ENCODE measurements at regions not wholly inside any gene's neighbourhood (a gene's known extent, or its start where the extent isn't known, plus 50 kb on each side); places are given as distances from the start of the nearest gene placed in this dataset.

DNA sequence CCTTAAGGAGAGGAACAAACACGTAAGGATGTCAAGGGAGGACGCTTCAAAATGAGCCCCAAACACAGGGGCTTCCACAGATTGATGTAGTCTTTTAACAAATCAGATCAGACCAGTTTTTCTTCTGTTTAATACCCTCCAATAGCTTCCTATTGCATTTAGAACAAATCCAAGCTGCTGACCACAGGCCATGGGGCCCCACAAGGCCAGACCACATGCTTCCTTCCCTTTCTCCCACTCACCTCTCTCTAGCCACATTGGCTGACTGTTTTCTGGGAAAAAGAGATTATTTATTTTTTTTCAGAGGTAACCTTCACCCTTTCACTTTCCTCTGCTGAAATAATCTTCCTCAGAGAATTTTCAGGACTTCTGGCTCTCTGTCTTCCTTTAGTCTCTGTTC is 380.6 kb downstream of the SIPA1L2 start:
- ATAC-seq (no peak), DNase-seq (no peak)
- intact Hi-C loops (cut with DNase I) = no loop called here
- WGBS, 2 donors = 88 to 97% methylated on average over 2 of the region's 2 CpGs
- Histone ChIP-seq H3K36me3 (no peaks in the 10 kb centered on the region), H3K9me3 (no peaks in the 10 kb centered on the region), H3K27me3 (peaks cover 0 to 16% (median 0%) of the 10 kb centered on the region in 7 donors), H3K4me3 (no peak overlapping the region), H3K4me1 (peaks cover 0 to 9% (median 0%) of the 10 kb centered on the region in 9 donors), H3K27ac (no peak overlapping the region)
- TF ChIP-seq, protein P1, sequence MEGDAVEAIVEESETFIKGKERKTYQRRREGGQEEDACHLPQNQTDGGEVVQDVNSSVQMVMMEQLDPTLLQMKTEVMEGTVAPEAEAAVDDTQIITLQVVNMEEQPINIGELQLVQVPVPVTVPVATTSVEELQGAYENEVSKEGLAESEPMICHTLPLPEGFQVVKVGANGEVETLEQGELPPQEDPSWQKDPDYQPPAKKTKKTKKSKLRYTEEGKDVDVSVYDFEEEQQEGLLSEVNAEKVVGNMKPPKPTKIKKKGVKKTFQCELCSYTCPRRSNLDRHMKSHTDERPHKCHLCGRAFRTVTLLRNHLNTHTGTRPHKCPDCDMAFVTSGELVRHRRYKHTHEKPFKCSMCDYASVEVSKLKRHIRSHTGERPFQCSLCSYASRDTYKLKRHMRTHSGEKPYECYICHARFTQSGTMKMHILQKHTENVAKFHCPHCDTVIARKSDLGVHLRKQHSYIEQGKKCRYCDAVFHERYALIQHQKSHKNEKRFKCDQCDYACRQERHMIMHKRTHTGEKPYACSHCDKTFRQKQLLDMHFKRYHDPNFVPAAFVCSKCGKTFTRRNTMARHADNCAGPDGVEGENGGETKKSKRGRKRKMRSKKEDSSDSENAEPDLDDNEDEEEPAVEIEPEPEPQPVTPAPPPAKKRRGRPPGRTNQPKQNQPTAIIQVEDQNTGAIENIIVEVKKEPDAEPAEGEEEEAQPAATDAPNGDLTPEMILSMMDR (IDR thresholded peaks at IDR 0.05) = no peak

DNA sequence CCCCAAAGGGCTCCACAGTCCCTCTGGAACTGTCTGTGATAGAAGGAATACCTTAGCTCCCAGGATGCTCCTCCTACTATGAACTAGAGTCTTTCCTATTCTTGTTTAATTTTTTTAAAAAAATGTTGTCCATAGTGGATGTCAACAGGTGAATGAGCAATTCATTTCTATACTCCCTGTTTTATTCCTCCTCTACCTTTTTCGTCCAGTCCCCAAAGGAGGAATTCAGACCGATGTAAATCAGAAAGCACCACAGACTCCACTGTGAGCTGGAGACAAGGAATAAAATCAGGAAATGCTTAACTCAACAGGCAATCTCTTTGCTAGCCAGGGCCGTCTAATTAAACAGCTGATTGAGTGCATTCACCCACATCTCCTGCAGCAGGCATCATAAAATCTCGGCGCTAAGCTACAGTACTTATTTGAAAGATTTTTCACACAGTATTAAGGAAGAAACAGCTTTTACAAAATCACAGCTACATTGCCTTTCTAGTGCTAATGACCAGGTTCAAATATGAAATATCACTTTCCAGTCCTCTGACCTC is 381.6 kb downstream of the SIPA1L2 start:
- intact Hi-C loops (cut with DNase I) = no loop called here
- Histone ChIP-seq H3K4me3 (no peak overlapping the region), H3K27me3 (peaks cover 0 to 16% (median 0%) of the 10 kb centered on the region in 7 donors), H3K36me3 (no peaks in the 10 kb centered on the region), H3K27ac (no peak overlapping the region), H3K9me3 (no peaks in the 10 kb centered on the region), H3K4me1 (peaks cover 0 to 9% (median 0%) of the 10 kb centered on the region in 9 donors)
- no peak for DNase-seq
- TF ChIP-seq, protein P1 (IDR thresholded peaks at IDR 0.05) = no peak
- ATAC-seq = no peak
- WGBS, 2 donors = 76 to 83% methylated on average over 5 of the region's 5 CpGs

DNA sequence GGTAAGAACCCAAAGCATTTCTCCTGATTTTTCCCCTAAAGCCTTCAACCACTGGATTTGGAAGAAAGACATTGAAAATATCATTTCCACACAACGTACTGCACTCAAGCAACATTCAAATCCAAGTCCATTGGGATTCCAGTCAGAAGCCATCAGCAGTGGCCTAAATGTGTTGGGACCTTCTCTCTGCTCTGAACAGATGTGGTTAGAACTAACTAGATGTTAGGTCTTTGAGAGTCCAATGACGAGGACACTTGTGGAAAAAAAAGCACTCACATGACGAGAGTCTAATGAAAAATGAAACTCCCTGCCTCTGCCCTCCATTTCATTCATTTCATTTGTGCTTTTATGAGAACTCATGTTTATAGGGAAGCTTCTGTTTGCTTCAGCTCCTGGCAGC is 382.3 kb downstream of the SIPA1L2 start:
- peaks cover 0 to 15% (median 0%) of the 10 kb centered on the region in 7 donors for H3K27me3 ChIP-seq
- no peaks in the 10 kb centered on the region for H3K36me3 ChIP-seq
- H3K4me1 ChIP-seq = peaks cover 0 to 9% (median 0%) of the 10 kb centered on the region in 9 donors
- TF ChIP-seq, protein P1 (IDR thresholded peaks at IDR 0.05) = no peak
- 58 to 69% methylated on average over 3 of the region's 3 CpGs for WGBS, 2 donors
- DNase-seq (no peak), ATAC-seq (no peak)
- intact Hi-C loops (cut with DNase I) = no loop called here
- H3K9me3 ChIP-seq = no peaks in the 10 kb centered on the region
- H3K27ac ChIP-seq = no peak overlapping the region
- no peak overlapping the region for H3K4me3 ChIP-seq

- DNase-seq = no peak
- no peak for ATAC-seq
- H3K36me3 ChIP-seq = no peaks in the 10 kb centered on the region
- peaks cover 0 to 6% (median 0%) of the 10 kb centered on the region in 9 donors for H3K4me1 ChIP-seq
- TF ChIP-seq, protein P1 (IDR thresholded peaks at IDR 0.05) = no peak
- H3K4me3 ChIP-seq = no peak overlapping the region
- H3K9me3 ChIP-seq = peaks cover 0 to 4% (median 0%) of the 10 kb centered on the region in 11 donors
- 78 to 97% methylated on average over 1 of the region's 1 CpG for WGBS, 2 donors
- intact Hi-C loops (cut with DNase I) = no loop called here
- no peak overlapping the region for H3K27ac ChIP-seq
- H3K27me3 ChIP-seq = peaks cover 0 to 5% (median 0%) of the 10 kb centered on the region in 7 donors
Measured at GRCh38 chr1:232244426-232244825, 385.5 kb downstream of the SIPA1L2 start.
